ENCODE measurements at regions not wholly inside any gene's neighbourhood (a gene's known extent, or its start where the extent isn't known, plus 50 kb on each side); places are given as distances from the start of the nearest gene placed in this dataset.

GRCh38 chr5:130992621-130993020 lies 172.4 kb downstream of the HINT1 start:
- Mint-ChIP-seq H3K36me3 (no peaks in the 10 kb centered on the region), H3K9me3 (no peaks in the 10 kb centered on the region), H3K27me3 (peaks cover 10% of the 10 kb centered on the region), H3K4me1 (peaks cover 2% of the 10 kb centered on the region), H3K4me3 (no peak overlapping the region), H3K27ac (no peak overlapping the region)
- DNase-seq: no peak
- CTCF ChIA-PET: no interaction called here

DNA sequence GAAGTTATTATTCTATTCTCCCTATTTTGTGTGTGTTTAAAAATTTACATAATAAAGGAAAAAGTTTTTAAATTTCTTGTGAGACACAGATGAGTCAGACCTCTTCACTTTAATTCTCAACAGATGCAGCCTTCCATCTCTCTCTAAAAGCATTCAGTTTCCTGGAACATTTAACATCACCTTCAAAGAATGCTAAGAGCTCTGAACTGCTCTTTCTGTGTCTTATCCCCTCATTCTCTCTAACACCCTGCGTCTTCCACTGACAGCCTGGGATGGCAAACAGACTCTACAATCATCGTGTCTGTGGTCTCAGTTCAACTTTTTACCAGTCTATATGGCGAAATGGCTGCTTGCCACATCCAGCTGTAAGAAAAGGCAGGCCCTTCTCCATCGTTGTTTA lies 173.0 kb downstream of the HINT1 start:
- no peak overlapping the region for H3K4me3 Mint-ChIP-seq
- H3K27me3 Mint-ChIP-seq: peaks cover 10% of the 10 kb centered on the region
- no peaks in the 10 kb centered on the region for H3K36me3 Mint-ChIP-seq
- peaks cover 2% of the 10 kb centered on the region for H3K4me1 Mint-ChIP-seq
- CTCF ChIA-PET: no interaction called here
- no peaks in the 10 kb centered on the region for H3K9me3 Mint-ChIP-seq
- H3K27ac Mint-ChIP-seq: no peak overlapping the region
- no peak for DNase-seq

- no peak for DNase-seq
- H3K36me3 Mint-ChIP-seq: no peaks in the 10 kb centered on the region
- H3K27me3 Mint-ChIP-seq: peaks cover 6% of the 10 kb centered on the region
- no peak overlapping the region for H3K27ac Mint-ChIP-seq
- no peak overlapping the region for H3K4me3 Mint-ChIP-seq
- H3K9me3 Mint-ChIP-seq: no peaks in the 10 kb centered on the region
- peaks cover 2% of the 10 kb centered on the region for H3K4me1 Mint-ChIP-seq
- CTCF ChIA-PET: no interaction called here
Observed at GRCh38 chr5:130985776-130986175, 179.3 kb downstream of the HINT1 start.

- no peaks in the 10 kb centered on the region for H3K36me3 Mint-ChIP-seq
- H3K9me3 Mint-ChIP-seq: no peaks in the 10 kb centered on the region
- no peaks in the 10 kb centered on the region for H3K4me1 Mint-ChIP-seq
- no peak overlapping the region for H3K27ac Mint-ChIP-seq
- no peak overlapping the region for H3K4me3 Mint-ChIP-seq
- H3K27me3 Mint-ChIP-seq: no peaks in the 10 kb centered on the region
- DNase-seq: no peak
- CTCF ChIA-PET: no interaction called here
Observed at GRCh38 chr5:130981663-130982062, 183.4 kb downstream of the HINT1 start.

GRCh38 chr5:130978475-130978874 lies 186.6 kb downstream of the HINT1 start:
- H3K4me3 Mint-ChIP-seq: no peak overlapping the region
- no peak for DNase-seq
- no peak overlapping the region for H3K27ac Mint-ChIP-seq
- no peaks in the 10 kb centered on the region for H3K36me3 Mint-ChIP-seq
- no peaks in the 10 kb centered on the region for H3K4me1 Mint-ChIP-seq
- no peaks in the 10 kb centered on the region for H3K9me3 Mint-ChIP-seq
- H3K27me3 Mint-ChIP-seq: peaks cover 4% of the 10 kb centered on the region
- CTCF ChIA-PET: no interaction called here

GRCh38 chr5:130976493-130976892 lies 188.6 kb downstream of the HINT1 start:
- Mint-ChIP-seq H3K27ac (no peak overlapping the region), H3K4me3 (no peak overlapping the region), H3K4me1 (no peaks in the 10 kb centered on the region), H3K9me3 (no peaks in the 10 kb centered on the region), H3K36me3 (no peaks in the 10 kb centered on the region), H3K27me3 (peaks cover 4% of the 10 kb centered on the region)
- CTCF ChIA-PET: no interaction called here
- no peak for DNase-seq

- H3K27me3 Mint-ChIP-seq: peaks cover 4% of the 10 kb centered on the region
- H3K4me3 Mint-ChIP-seq: no peak overlapping the region
- CTCF ChIA-PET: no interaction called here
- no peak for DNase-seq
- H3K9me3 Mint-ChIP-seq: no peaks in the 10 kb centered on the region
- no peak overlapping the region for H3K27ac Mint-ChIP-seq
- no peaks in the 10 kb centered on the region for H3K4me1 Mint-ChIP-seq
- no peaks in the 10 kb centered on the region for H3K36me3 Mint-ChIP-seq
Observed at GRCh38 chr5:130975847-130976246, 189.2 kb downstream of the HINT1 start.

DNA sequence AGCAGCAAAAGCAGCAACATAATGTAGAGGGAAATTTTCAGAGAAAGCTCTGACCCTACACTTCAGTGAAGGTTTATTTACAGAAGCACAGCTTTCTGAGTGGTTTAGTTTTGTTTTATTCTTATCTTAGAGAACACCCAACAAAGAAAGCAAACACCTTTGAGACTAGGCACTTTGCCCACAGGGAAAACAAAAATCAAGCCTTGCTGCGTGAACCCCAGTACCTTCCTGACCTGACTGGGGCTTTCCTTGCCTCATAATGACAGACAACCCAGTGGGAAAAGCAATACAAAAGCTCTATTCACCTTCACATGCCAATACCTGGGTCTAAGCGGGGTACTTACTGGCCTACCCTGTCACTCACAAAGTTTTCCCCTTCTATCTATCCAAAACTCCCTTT lies 189.8 kb downstream of the HINT1 start:
- no peak overlapping the region for H3K4me3 Mint-ChIP-seq
- no peaks in the 10 kb centered on the region for H3K4me1 Mint-ChIP-seq
- H3K27me3 Mint-ChIP-seq: peaks cover 4% of the 10 kb centered on the region
- CTCF ChIA-PET: no interaction called here
- H3K36me3 Mint-ChIP-seq: no peaks in the 10 kb centered on the region
- DNase-seq: no peak
- no peaks in the 10 kb centered on the region for H3K9me3 Mint-ChIP-seq
- no peak overlapping the region for H3K27ac Mint-ChIP-seq

- Mint-ChIP-seq H3K4me3 (no peak overlapping the region), H3K27me3 (peaks cover 4% of the 10 kb centered on the region), H3K4me1 (no peaks in the 10 kb centered on the region), H3K27ac (no peak overlapping the region), H3K9me3 (no peaks in the 10 kb centered on the region), H3K36me3 (no peaks in the 10 kb centered on the region)
- DNase-seq: no peak
- CTCF ChIA-PET: no interaction called here
Observed at GRCh38 chr5:130974021-130974683, 190.9 kb downstream of the HINT1 start.

DNA sequence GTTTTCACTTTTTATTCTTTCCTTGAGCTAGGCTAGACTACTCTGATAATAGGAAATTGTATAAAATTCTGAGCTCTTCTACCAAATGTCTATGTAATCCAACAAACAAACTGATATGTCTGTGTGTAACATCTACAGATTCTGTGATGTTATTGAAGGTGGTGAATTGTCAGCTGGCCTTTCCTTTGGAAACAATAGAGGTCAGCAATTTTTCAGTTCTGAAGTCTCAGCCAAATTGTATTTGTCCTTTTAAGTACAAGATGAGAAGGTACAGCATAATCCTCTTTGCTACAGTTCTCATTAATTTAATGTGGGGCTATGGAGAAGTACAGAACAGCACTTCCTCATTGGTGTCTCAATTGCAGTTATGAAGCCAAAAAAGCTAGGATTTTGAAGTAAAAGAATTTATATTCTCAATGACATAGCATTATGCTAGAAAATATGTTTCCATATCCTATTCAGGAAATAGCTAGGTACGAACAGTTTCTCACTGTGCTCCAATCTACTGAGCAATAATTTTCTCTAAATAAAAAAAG lies 198.0 kb downstream of the HINT1 start:
- Mint-ChIP-seq H3K27ac (no peak overlapping the region), H3K4me1 (no peaks in the 10 kb centered on the region), H3K27me3 (no peaks in the 10 kb centered on the region), H3K9me3 (peaks cover 7% of the 10 kb centered on the region), H3K4me3 (no peak overlapping the region), H3K36me3 (no peaks in the 10 kb centered on the region)
- CTCF ChIA-PET: interaction anchor here (0.7 kb wide), 1 partner anchor 148 kb away, joined by 4 read pairs; no protein-coding TSS in a partner anchor
- DNase-seq: no peak

GRCh38 chr5:130965920-130966319 lies 199.1 kb downstream of the HINT1 start:
- H3K4me3 Mint-ChIP-seq: no peak overlapping the region
- H3K27me3 Mint-ChIP-seq: no peaks in the 10 kb centered on the region
- H3K9me3 Mint-ChIP-seq: peaks cover 11% of the 10 kb centered on the region
- H3K36me3 Mint-ChIP-seq: no peaks in the 10 kb centered on the region
- no peak for DNase-seq
- CTCF ChIA-PET: no interaction called here
- H3K27ac Mint-ChIP-seq: no peak overlapping the region
- H3K4me1 Mint-ChIP-seq: no peaks in the 10 kb centered on the region

DNA sequence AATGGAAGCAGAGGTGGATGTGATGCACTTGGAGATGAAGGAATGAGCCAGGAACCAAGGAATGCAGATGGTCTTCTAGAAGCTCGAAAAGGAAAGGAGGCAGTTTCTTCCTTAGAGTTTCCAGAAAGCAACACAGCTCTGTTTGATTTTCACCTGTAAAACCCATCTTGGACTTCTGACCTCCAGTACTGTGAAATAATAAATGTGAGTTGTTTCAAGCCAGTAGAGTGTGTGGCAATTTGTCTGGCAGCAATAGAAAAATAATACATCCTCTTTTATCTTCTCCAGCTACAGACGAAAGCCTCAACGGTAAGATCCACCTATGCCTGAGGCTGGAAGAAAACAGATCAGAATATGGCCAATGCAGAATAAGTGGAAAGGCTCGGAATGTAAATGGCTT lies 199.7 kb downstream of the HINT1 start:
- Mint-ChIP-seq H3K4me1 (no peaks in the 10 kb centered on the region), H3K27me3 (no peaks in the 10 kb centered on the region), H3K27ac (no peak overlapping the region), H3K36me3 (no peaks in the 10 kb centered on the region), H3K9me3 (peaks cover 11% of the 10 kb centered on the region), H3K4me3 (no peak overlapping the region)
- CTCF ChIA-PET: no interaction called here
- DNase-seq: no peak

- H3K27me3 Mint-ChIP-seq: no peaks in the 10 kb centered on the region
- no peak overlapping the region for H3K27ac Mint-ChIP-seq
- no peak for DNase-seq
- no peaks in the 10 kb centered on the region for H3K4me1 Mint-ChIP-seq
- H3K36me3 Mint-ChIP-seq: no peaks in the 10 kb centered on the region
- no peak overlapping the region for H3K4me3 Mint-ChIP-seq
- CTCF ChIA-PET: no interaction called here
- peaks cover 11% of the 10 kb centered on the region for H3K9me3 Mint-ChIP-seq
Observed at GRCh38 chr5:130964231-130965202, 200.5 kb downstream of the HINT1 start.

DNA sequence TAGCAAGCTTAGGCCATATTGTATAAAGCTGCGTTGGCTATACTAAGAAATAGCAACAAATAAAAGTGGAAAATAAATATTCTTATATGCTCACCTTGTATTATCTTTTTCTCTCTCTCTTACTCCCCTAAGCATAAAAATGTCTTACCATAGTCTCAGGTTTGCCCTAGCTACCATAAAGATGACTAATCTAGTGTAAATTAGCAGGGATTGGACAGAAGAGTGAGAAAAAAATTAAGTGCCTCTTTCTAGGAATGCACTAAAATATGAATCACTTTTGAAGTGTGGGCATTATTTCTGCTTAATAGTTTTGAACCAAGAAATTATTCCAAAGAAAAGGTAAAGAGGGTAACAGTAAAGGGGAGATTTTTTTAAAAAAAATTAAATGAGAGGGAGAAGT lies 201.3 kb downstream of the HINT1 start:
- Mint-ChIP-seq H3K9me3 (peaks cover 11% of the 10 kb centered on the region), H3K36me3 (no peaks in the 10 kb centered on the region), H3K27me3 (no peaks in the 10 kb centered on the region), H3K4me3 (no peak overlapping the region), H3K27ac (no peak overlapping the region), H3K4me1 (no peaks in the 10 kb centered on the region)
- DNase-seq: no peak
- CTCF ChIA-PET: no interaction called here

DNA sequence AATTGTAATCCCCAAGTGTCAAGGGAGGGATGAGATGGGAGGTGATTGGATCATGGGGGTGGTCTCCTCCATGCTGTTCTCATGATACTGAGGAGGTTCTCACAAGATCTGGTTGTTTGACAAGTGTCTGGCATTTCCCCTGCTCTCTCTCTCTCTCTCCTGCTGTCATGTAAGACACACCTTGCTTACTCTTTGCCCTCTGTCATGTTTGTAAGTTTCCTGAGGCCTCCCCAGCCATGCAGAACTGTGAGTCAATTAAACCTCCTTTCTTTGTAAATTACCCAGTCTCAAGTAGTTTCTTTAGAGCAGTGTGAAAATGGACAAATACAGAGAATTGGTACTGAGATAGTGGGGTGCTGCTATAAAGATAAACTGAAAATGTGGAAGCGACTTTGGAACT lies 207.9 kb downstream of the HINT1 start:
- Mint-ChIP-seq H3K27me3 (no peaks in the 10 kb centered on the region), H3K4me3 (no peak overlapping the region), H3K36me3 (no peaks in the 10 kb centered on the region), H3K4me1 (no peaks in the 10 kb centered on the region), H3K9me3 (peaks cover 4% of the 10 kb centered on the region), H3K27ac (no peak overlapping the region)
- CTCF ChIA-PET: no interaction called here
- no peak for DNase-seq

Data from activated naive CD4-positive, alpha-beta T cell treated with anti-CD3 and anti-CD28 coated beads, Interleukin-2, amount 10 ng/mL, durations not matched to agents 7 days and 5 days (primary cell).